ENCODE measurements at regions not wholly inside any gene's neighbourhood (a gene's known extent, or its start where the extent isn't known, plus 50 kb on each side); places are given as distances from the start of the nearest gene placed in this dataset.
"Not testable (repeated sequence)": the region's sequence is repeated elsewhere in the genome, so short reads cannot be mapped to it uniquely, and the experiment has no call there.

- Histone ChIP-seq H3K36me3 (no peaks in the 10 kb centered on the region), H3K27me3 (no peaks in the 10 kb centered on the region), H3K4me3 (no peak overlapping the region), H3K9me3 (ENCODE audit: low read depth) (no peaks in the 10 kb centered on the region), H3K27ac (no peak overlapping the region), H3K4me1 (ENCODE audit: low read depth) (no peaks in the 10 kb centered on the region)
- no peak for TF ChIP-seq CTCF (IDR thresholded peaks at IDR 0.05; ENCODE audit: low read depth, low read length)
- DNase-seq (ENCODE audit: low read depth in 1 of 2, low spot score in 1 of 2), result no peak
Observed at GRCh38 chrX:65900850-65901844, 138.7 kb downstream of the VSIG4 start.

DNA sequence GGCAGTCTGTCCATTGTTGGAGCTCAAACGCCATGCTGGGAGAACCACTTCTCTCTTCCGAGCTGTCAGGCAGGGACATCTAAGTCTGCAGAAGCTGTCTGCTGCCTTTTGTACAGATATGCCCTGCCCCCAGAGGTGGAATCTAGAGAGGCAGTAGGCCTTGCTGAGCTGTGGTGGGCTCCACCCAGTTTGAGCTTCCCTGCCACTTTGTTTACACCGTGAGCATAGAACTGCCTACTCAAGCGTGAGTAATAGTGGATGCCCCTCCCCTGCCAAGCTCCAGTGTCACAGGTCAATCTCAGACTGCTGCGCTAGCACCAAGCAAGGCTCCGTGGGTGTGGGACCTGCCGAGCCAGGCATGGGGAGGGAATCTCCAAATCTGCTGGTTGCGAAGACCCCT, 145.7 kb downstream of the VSIG4 start:
- Histone ChIP-seq H3K27me3 (no peaks in the 10 kb centered on the region), H3K36me3 (no peaks in the 10 kb centered on the region), H3K27ac (no peak overlapping the region), H3K9me3 (ENCODE audit: low read depth) (no peaks in the 10 kb centered on the region), H3K4me3 (no peak overlapping the region), H3K4me1 (ENCODE audit: low read depth) (no peaks in the 10 kb centered on the region)
- DNase-seq (ENCODE audit: low read depth in 1 of 2, low spot score in 1 of 2), result no peak
- no peak for TF ChIP-seq CTCF (IDR thresholded peaks at IDR 0.05; ENCODE audit: low read depth, low read length)

DNA sequence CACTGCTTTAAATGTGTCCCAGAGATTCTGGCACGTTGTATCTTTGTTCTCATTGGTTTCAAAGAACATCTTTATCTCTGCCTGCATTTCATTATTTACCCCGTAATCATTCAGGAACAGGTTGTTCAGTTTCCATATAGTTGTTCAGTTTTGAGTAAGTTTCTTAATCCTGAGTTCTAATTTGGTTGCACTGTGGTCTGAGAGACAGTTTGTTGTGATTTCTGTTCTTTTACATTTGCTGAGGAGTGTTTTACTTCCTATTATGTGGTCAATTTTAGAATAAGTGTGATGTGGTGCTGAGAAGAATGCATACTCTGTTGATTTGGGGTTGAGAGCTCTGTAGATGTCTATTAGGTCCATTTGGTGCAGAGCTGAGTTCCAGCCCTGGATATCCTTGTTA, 148.1 kb downstream of the VSIG4 start:
- H3K4me1 ChIP-seq (ENCODE audit: low read depth); H3K27ac ChIP-seq; H3K36me3 ChIP-seq; DNase-seq (ENCODE audit: low read depth in 1 of 2, low spot score in 1 of 2); H3K9me3 ChIP-seq (ENCODE audit: low read depth); H3K27me3 ChIP-seq; H3K4me3 ChIP-seq: not testable (repeated sequence)

DNA sequence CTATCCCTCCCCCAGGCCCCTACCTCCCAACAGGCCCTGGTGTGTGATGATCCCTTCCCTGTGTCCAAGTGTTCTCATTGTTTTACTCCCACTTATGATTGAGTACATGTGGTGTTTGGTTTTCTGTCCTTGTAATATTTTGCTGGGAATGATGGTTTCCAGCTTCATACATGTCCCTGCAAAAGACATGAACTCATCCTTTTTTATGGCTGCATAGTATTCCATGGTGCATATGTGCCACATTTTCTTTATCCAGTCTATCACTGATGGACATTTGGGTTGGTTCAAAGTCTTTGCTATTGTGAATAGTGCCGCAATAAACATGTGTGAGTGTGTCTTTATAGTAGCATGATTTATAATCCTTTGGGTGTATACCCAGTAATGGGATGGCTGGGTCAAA, 151.7 kb downstream of the VSIG4 start:
- not testable (repeated sequence) for H3K4me1 ChIP-seq (ENCODE audit: low read depth); H3K9me3 ChIP-seq (ENCODE audit: low read depth); H3K4me3 ChIP-seq; H3K27ac ChIP-seq; H3K27me3 ChIP-seq; DNase-seq (ENCODE audit: low read depth in 1 of 2, low spot score in 1 of 2); H3K36me3 ChIP-seq

- H3K36me3 ChIP-seq, result no peaks in the 10 kb centered on the region
- H3K4me3 ChIP-seq, result no peak overlapping the region
- H3K4me1 ChIP-seq (ENCODE audit: low read depth), result no peaks in the 10 kb centered on the region
- no peaks in the 10 kb centered on the region for H3K27me3 ChIP-seq
- no peaks in the 10 kb centered on the region for H3K9me3 ChIP-seq (ENCODE audit: low read depth)
- no peak for TF ChIP-seq CTCF (IDR thresholded peaks at IDR 0.05; ENCODE audit: low read depth, low read length)
- H3K27ac ChIP-seq, result no peak overlapping the region
- no peak for DNase-seq (ENCODE audit: low read depth in 1 of 2, low spot score in 1 of 2)
Observed at GRCh38 chrX:65883556-65883955, 156.3 kb downstream of the VSIG4 start.

GRCh38 chrX:65879977-65880799, 159.7 kb downstream of the VSIG4 start:
- Histone ChIP-seq H3K4me3 (no peak overlapping the region), H3K9me3 (ENCODE audit: low read depth) (no peaks in the 10 kb centered on the region), H3K4me1 (ENCODE audit: low read depth) (no peaks in the 10 kb centered on the region), H3K27me3 (no peaks in the 10 kb centered on the region), H3K36me3 (no peaks in the 10 kb centered on the region), H3K27ac (no peak overlapping the region)
- DNase-seq (ENCODE audit: low read depth in 1 of 2, low spot score in 1 of 2), result no peak
- no peak for TF ChIP-seq CTCF (IDR thresholded peaks at IDR 0.05; ENCODE audit: low read depth, low read length)
